Right hindlimb (tissue), 1 donor: ENCODE measurements at regions not wholly inside any gene's neighbourhood (a gene's known extent, or its start where the extent isn't known, plus 50 kb on each side); places are given as distances from the start of the nearest gene placed in this dataset.

ENCODE experiments used
- DNase-seq: peaks from one replicate; pipeline ENCODE4 v3.0.0-alpha.2; 2018

DNA sequence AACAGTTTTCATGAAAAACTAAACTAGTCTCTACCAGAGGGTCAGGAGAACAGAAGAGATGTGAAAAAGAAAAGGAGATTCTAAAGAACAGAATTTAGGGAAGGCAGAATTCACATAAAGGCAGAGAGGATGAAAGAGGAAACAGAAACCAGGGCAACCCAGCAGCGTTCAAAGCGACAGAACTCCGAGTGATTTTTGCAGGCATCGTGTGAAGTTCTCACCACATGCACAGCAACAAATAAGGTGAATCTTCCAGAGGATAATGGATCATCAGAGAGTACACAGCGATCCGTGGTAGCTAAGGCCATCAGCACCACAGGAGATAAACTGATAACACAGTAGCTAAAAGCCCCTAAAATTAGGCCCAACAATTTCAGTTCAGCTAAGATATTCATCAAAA is 250.8 kb upstream of the THBS1 start:
- no peak for DNase-seq

DNA sequence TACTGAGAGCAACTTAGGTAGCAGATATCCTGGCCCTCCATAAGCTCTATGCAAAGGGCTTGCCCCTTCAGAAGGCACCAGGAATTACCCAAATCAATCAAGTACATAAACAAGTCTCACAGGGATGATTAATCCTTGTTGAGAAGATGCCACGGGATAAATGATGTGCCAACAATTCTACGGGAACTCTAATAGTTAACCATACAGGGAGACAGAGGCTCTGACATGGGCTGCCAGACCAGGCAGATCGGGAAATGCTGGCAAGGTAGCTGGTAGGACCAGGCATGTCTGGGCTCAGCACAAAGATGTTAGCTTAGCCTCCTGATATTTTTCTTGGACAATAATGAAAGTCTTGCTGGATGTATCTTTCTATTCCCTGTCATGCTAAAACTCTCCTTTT is 249.3 kb upstream of the THBS1 start:
- no peak for DNase-seq

- DNase-seq, result no peak
These were observed 248.0 kb upstream of the THBS1 start for GRCh38 chr15:39332846-39333245.

GRCh38 chr15:39333393-39333792 is 247.5 kb upstream of the THBS1 start:
- no peak for DNase-seq

- no peak for DNase-seq
These were observed 247.0 kb upstream of the THBS1 start for GRCh38 chr15:39333896-39334295.

GRCh38 chr15:39336926-39337325 is 244.0 kb upstream of the THBS1 start:
- no peak for DNase-seq

DNA sequence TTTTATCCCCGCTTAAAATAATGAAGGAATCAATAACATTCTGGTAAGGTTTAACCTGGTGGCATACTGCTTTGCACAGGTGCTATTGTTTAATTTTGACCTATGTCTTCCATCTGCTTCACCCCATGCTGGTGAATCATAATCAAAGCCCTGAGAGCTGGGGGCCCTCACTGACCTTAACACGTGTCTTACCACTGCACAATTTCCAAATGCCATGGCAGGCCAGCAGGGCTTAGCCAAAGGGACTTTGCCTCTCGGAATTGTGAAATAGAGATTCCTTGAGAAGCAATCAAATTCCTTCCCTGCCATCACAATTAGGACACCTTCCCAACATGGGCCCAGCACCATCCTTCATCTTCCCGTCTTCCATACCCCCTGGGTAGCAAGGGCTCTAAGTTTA is 242.6 kb upstream of the THBS1 start:
- DNase-seq, result no peak

GRCh38 chr15:39340903-39341645 is 239.8 kb upstream of the THBS1 start:
- peak; percentile 76 for DNase-seq

- DNase-seq, result no peak
These were observed 236.2 kb upstream of the THBS1 start for GRCh38 chr15:39344662-39345141.

DNA sequence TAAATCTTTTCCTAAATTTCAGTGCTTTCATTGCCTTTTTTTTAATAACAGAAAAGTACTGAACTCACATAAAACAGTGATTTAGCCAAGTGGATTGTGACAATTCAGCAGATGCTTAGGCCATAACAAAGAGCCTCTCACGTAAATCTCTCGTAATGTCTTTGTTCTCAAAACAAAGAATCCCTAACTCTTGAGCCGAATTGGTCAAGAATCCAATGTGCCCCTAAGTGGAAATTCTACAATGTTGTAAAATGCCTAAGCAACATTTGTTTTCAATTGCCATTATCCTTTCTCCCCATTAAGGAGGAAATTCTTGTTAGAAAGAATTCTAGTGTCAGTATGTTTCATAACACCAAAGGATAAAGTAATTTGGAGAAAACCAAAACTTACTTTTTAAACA is 235.7 kb upstream of the THBS1 start:
- DNase-seq, result no peak

DNA sequence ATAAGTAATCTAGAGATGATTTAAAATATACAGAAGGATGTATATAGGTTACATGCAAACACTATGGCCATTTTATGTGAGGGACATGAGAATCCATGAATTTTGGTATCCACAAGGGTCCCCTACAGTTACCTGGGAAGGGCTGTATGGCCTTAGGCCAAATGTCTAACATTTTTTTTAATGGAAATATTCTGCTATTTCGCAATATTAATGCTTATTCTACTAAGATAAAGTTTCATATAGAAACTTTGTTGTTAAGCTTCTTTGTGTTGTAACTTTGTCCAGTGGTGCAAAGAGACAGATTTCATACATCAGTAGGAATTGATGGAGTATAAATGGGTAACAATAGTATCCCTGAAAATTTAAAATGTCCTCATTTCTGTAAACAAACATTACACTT is 233.4 kb upstream of the THBS1 start:
- DNase-seq, result no peak

DNA sequence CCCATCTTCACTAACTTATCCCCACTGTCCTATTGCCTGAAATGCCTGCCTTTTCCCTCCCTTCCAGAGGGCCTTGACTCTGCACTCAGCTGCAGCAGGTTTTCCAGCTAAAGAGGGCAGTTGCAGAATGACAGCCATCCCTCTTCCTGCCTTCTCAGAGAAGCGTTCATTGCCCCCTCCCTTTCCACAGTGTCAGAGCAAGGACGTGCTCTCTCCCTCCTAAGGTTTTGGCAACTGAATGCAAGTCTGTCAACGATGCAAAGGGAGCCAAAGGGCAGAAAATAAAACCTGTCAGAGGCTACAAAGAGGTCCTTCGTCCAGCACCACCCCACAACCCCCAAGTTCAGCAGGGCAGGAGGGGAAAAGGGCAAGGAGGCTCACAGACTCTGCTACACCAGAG is 230.1 kb upstream of the THBS1 start:
- DNase-seq, result no peak

DNA sequence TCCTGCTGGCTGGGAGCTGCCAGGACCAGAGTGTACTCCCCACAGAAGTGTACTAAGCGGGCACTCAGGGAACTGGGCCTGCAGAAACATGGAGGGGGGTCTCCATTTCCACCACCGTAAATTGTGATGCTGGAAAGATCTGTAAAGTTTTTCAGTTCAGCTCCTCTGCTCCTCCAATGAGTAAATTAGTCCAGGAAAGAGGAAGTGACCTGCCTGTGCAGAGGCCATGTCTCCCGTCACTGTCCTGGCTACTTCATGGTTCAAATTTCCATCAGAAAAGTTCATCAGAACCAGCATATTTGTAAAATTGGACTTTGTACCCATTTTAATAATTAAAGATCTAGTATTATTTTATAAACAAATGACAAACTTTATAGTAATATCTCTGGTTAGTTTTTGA is 226.7 kb upstream of the THBS1 start:
- DNase-seq, result no peak

DNA sequence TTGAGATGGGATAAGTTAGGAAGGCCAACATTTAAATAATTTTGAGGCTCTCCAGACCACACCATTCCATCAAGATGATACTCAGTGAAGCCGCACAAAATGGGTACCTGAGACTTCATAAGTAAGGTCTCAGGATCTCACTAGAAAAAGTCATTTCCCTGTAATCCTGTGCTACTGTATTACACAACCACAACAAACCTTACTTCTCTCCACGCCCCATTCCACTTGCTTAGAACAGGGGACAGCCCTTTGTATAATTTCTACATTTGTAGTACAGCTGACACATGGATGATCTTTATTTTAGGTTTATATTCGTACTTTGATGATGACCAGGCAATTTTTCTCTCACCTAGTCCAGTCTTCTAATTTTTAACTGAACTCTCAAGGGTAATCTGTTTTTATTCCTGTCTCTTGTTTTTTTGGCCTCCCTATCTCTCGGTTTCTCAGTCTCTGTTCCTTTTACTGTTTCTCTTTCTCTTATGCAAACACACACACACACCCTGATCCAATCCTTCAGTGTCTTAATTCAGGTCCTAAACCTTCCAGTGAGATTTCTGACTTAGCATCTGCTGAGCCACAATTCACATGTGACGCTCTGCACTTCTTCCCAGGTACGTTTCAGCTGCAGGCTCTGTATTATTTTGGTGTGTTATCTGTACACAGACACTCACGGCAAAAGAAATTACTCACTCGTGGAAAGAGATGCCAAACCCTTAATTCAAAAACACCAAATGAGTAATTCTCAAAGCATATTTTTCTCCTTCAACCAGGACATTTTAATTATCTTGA is 223.2 kb upstream of the THBS1 start:
- no peak for DNase-seq

- no peak for DNase-seq
These were observed 222.3 kb upstream of the THBS1 start for GRCh38 chr15:39358441-39359041.

DNA sequence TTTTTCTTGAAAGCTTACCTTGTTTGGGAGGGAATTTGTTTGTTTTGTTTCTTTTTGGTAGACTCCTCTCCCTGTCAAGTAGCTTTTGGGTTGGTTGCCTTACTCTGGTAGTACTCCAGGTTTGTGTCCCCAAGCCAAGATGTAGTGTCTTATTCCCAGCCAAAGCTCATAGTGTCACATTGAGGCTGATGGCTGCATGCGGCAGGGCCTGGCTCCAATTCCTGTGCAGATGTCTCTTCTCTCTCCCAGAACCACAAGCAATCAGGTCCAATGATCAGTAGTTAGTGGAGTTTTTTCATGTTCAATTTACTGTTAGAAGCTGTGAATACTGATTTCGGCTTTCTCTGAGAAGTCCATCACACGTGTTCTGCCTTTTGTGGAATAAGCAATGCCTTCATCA is 221.1 kb upstream of the THBS1 start:
- DNase-seq, result no peak

GRCh38 chr15:39360452-39360851 is 220.4 kb upstream of the THBS1 start:
- no peak for DNase-seq

GRCh38 chr15:39361497-39361896 is 219.4 kb upstream of the THBS1 start:
- no peak for DNase-seq

- DNase-seq, result peak; percentile 48
These were observed 217.9 kb upstream of the THBS1 start for GRCh38 chr15:39362821-39363561.

DNA sequence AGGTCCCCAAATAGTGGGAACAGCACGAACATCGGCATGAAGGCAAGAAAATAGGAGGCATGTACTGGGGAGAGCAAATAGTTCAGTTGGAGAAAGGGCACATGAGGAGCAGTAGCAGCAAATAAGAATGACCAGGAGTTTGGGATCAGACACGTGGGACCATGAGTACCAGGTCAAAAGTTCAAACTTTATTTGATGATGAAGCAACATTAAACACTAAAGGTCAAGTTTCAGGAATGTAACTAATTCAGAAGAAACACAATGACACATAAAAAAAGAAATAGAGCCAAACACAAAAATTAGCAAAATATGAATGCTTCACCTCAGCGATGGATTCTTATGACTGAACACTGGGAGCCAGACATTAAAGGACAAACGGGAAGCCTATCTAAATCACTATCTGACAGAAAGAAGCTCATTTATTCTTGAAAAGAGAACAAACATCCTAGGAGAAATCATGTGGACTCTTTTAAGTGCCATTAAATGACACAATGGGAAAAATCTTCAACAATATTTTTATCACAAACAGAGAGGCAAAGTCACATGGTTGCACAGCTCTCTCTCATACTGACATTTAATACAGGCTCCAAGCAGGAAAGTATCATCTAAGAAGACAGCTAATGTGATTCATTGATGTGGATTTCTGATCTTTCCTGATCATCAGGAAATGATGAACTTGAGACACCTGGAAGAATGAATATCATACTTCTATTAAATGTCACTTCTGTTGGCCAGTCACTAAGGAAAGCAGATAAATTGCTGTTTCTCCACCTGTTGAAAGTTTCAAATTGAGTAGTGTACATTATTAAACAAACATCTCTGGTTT is 216.9 kb upstream of the THBS1 start:
- no peak for DNase-seq

- DNase-seq, result no peak
These were observed 216.2 kb upstream of the THBS1 start for GRCh38 chr15:39364721-39365120.

- DNase-seq, result no peak
These were observed 215.7 kb upstream of the THBS1 start for GRCh38 chr15:39365161-39365560.
